HCT116 (cell line): ENCODE measurements at regions not wholly inside any gene's neighbourhood (a gene's known extent, or its start where the extent isn't known, plus 50 kb on each side); places are given as distances from the start of the nearest gene placed in this dataset.

ENCODE experiments used
- CEBPB ChIP-seq: IDR thresholded peaks from 2 replicates; pipeline ENCODE4 v1.6.1; 2012; ENCODE audit warnings: low read depth
- EZH2 ChIP-seq: fragments of 200-600 bp; sonication (generic); IDR thresholded peaks from 2 replicates; pipeline ENCODE4 v1.6.1; 2017; ENCODE audit warnings: antibody characterized with exemption, mixed run types
- JUND ChIP-seq: IDR thresholded peaks from 2 replicates; pipeline ENCODE4 v1.6.1; 2012
- POLR2A ChIP-seq: IDR thresholded peaks from 2 replicates; pipeline ENCODE4 v1.7.0; 2011; ENCODE audit warnings: borderline replicate concordance; ENCODE audit not compliant: insufficient read depth, insufficient read length; ENCODE audit errors: extremely low read depth
- POLR2AphosphoS5 ChIP-seq: IDR thresholded peaks from 2 replicates; pipeline ENCODE4 v1.6.1; 2011; ENCODE audit warnings: mild to moderate bottlenecking, low read depth, low read length, moderate library complexity
- RAD21 ChIP-seq: IDR thresholded peaks from 2 replicates; pipeline ENCODE4 v1.6.1; 2012; ENCODE audit warnings: low read depth, mild to moderate bottlenecking
- TCF7L2 ChIP-seq: IDR thresholded peaks from 2 replicates; pipeline ENCODE4 v1.7.0; 2011; ENCODE audit warnings: borderline replicate concordance, inconsistent platforms; ENCODE audit not compliant: insufficient read depth, insufficient read length; ENCODE audit errors: extremely low read depth
- YY1 ChIP-seq: IDR thresholded peaks from 2 replicates; pipeline ENCODE4 v1.6.1; 2011; ENCODE audit warnings: low read length, low read depth, moderate library complexity, mild to moderate bottlenecking; ENCODE audit not compliant: insufficient replicate concordance; ENCODE audit errors: extremely low read depth
- ZFX ChIP-seq: fragments of 450-650 bp; IDR thresholded peaks from 2 replicates; pipeline ENCODE4 v1.6.1; 2017
- TF ChIP-seq, protein P1 (sequence below): IDR thresholded peaks from 2 replicates; pipeline ENCODE4 v1.6.1; 2012; ENCODE audit warnings: low read depth
- TF ChIP-seq, protein P2 (sequence below), 3 experiments: fragments of 200-600 bp in 1 of 3; sonication (generic) in 1 of 3; IDR thresholded peaks in 2 of 3; conservative IDR thresholded peaks in 1 of 3; 2 replicates each; pipeline ENCODE4 v1.5.1; 2012 to 2017; ENCODE audit warnings: low read depth in 2 of 3, low read length in 2 of 3, antibody characterized with exemption in 1 of 3, borderline replicate concordance in 1 of 3, control low read depth in 1 of 3, mild to moderate bottlenecking in 1 of 3, mixed read lengths in 1 of 3, mixed run types in 1 of 3, moderate library complexity in 1 of 3; ENCODE audit not compliant: insufficient read depth in 1 of 3
- TF ChIP-seq, protein P3 (sequence below): IDR thresholded peaks from 2 replicates; pipeline ENCODE4 v1.6.1; 2012
- TF ChIP-seq, protein P4 (sequence below): IDR thresholded peaks from 2 replicates; pipeline ENCODE4 v1.6.1; 2012

DNA sequence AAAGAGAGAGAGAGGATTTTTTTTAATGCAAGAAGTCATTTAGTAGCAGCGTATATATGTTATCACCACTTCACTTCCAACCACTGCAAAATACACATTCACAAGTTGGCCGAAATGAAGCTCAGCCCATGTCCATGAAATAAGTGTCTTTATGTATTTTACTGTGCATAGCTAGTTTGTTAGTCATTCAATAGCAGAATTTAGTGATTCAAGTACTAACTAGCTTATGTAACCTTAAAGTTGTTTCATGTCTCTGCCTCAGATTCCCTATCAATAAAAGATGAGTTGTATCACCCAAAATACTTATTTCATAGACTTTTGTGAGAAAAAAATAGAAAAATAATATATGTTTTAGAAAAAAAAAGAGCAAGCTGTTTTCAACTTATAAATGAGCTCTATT, 153.7 kb upstream of the PRDM1 start:
- TF ChIP-seq, protein P1, sequence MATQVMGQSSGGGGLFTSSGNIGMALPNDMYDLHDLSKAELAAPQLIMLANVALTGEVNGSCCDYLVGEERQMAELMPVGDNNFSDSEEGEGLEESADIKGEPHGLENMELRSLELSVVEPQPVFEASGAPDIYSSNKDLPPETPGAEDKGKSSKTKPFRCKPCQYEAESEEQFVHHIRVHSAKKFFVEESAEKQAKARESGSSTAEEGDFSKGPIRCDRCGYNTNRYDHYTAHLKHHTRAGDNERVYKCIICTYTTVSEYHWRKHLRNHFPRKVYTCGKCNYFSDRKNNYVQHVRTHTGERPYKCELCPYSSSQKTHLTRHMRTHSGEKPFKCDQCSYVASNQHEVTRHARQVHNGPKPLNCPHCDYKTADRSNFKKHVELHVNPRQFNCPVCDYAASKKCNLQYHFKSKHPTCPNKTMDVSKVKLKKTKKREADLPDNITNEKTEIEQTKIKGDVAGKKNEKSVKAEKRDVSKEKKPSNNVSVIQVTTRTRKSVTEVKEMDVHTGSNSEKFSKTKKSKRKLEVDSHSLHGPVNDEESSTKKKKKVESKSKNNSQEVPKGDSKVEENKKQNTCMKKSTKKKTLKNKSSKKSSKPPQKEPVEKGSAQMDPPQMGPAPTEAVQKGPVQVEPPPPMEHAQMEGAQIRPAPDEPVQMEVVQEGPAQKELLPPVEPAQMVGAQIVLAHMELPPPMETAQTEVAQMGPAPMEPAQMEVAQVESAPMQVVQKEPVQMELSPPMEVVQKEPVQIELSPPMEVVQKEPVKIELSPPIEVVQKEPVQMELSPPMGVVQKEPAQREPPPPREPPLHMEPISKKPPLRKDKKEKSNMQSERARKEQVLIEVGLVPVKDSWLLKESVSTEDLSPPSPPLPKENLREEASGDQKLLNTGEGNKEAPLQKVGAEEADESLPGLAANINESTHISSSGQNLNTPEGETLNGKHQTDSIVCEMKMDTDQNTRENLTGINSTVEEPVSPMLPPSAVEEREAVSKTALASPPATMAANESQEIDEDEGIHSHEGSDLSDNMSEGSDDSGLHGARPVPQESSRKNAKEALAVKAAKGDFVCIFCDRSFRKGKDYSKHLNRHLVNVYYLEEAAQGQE, result no peak
- TF ChIP-seq, protein P2, sequence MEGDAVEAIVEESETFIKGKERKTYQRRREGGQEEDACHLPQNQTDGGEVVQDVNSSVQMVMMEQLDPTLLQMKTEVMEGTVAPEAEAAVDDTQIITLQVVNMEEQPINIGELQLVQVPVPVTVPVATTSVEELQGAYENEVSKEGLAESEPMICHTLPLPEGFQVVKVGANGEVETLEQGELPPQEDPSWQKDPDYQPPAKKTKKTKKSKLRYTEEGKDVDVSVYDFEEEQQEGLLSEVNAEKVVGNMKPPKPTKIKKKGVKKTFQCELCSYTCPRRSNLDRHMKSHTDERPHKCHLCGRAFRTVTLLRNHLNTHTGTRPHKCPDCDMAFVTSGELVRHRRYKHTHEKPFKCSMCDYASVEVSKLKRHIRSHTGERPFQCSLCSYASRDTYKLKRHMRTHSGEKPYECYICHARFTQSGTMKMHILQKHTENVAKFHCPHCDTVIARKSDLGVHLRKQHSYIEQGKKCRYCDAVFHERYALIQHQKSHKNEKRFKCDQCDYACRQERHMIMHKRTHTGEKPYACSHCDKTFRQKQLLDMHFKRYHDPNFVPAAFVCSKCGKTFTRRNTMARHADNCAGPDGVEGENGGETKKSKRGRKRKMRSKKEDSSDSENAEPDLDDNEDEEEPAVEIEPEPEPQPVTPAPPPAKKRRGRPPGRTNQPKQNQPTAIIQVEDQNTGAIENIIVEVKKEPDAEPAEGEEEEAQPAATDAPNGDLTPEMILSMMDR (IDR thresholded peaks at IDR 0.05 in 2 of 3, conservative IDR thresholded peaks at IDR 0.05 in 1 of 3; ENCODE audit: borderline replicate concordance in 1 of 3, insufficient read depth in 1 of 3, low read depth in 2 of 3, low read length in 2 of 3), result no peak
- TF ChIP-seq RAD21 (no peak), POLR2A (no peak), EZH2 (no peak), ZFX (no peak), CEBPB (no peak), YY1 (no peak), JUND (no peak), POLR2AphosphoS5 (no peak), TCF7L2 (no peak)
- TF ChIP-seq, protein P3, sequence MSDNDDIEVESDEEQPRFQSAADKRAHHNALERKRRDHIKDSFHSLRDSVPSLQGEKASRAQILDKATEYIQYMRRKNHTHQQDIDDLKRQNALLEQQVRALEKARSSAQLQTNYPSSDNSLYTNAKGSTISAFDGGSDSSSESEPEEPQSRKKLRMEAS, result no peak
- TF ChIP-seq, protein P4, sequence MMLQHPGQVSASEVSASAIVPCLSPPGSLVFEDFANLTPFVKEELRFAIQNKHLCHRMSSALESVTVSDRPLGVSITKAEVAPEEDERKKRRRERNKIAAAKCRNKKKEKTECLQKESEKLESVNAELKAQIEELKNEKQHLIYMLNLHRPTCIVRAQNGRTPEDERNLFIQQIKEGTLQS, result no peak
